BE2C (cell line): ENCODE measurements at regions not wholly inside any gene's neighbourhood (a gene's known extent, or its start where the extent isn't known, plus 50 kb on each side); places are given as distances from the start of the nearest gene placed in this dataset.

Experiments used
- DNase-seq: peaks from one replicate; pipeline ENCODE4 v3.0.0-alpha.2; 2020
- H3K27me3 ChIP-seq: fragments of 250-450 bp; sonication (Bioruptor Pico); 2 replicates; pipeline ENCODE4 v1.5.1; 2020; ENCODE audit warnings: mild to moderate bottlenecking
- H3K36me3 ChIP-seq: fragments of 250-450 bp; sonication (Bioruptor Pico); 2 replicates; pipeline ENCODE4 v1.5.1; 2020; ENCODE audit warnings: mild to moderate bottlenecking
- H3K4me1 ChIP-seq: fragments of 250-450 bp; sonication (Bioruptor Pico); 2 replicates; pipeline ENCODE4 v1.5.1; 2020
- H3K4me3 ChIP-seq: 2 replicates; pipeline ENCODE4 v1.5.1; 2011; ENCODE audit warnings: low read depth, low read length
- H3K9me3 ChIP-seq: fragments of 250-450 bp; sonication (Bioruptor Pico); 2 replicates; pipeline ENCODE4 v1.5.1; 2020
- TF ChIP-seq, protein P1 (sequence below): IDR thresholded peaks from 2 replicates; pipeline ENCODE4 v1.5.1; 2012; ENCODE audit warnings: mild to moderate bottlenecking, low read depth, low read length

DNA sequence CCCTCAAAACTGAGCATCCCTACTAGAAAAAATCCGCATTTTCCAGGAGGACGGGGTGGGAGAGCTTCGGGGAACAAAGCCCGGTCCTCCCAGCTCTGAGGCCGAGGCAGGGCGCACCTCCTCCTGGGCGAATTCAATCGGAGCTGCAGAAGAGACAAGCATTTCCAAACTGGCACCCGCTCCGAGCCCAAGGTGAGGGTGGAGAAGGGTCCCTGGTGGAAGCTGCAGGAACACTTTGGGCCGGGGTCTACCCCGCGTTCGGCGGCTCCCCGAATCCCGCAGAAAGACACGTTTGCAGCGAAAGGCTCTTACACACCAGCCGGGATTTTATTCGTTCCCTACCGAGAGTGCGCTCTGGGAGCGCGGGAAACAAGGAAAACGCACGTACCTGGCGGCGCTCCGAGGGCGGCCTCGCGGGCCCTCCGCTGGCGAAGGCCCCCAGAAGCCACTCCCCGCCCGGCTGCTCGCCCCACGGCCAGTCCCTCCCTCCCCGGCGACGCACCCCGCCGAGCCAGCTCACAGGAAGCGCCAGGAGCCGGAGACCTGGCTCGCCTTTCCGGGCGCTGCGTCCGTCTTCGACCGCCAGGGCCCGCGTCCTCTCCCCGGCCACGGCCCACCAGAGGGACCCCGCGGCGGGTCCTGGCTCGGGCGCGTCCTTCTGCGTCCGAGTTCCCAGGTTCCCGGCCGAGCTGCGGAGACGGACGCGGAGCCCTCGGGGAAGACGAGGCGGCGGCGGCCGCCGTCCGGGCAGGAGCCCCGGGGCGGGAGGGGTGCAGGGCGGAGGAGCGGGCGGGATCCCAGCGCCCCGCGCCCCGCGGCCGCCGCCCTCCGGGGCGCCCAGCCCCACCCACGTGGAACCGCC lies 49.8 kb upstream of the BAHCC1 start:
- TF ChIP-seq, protein P1, sequence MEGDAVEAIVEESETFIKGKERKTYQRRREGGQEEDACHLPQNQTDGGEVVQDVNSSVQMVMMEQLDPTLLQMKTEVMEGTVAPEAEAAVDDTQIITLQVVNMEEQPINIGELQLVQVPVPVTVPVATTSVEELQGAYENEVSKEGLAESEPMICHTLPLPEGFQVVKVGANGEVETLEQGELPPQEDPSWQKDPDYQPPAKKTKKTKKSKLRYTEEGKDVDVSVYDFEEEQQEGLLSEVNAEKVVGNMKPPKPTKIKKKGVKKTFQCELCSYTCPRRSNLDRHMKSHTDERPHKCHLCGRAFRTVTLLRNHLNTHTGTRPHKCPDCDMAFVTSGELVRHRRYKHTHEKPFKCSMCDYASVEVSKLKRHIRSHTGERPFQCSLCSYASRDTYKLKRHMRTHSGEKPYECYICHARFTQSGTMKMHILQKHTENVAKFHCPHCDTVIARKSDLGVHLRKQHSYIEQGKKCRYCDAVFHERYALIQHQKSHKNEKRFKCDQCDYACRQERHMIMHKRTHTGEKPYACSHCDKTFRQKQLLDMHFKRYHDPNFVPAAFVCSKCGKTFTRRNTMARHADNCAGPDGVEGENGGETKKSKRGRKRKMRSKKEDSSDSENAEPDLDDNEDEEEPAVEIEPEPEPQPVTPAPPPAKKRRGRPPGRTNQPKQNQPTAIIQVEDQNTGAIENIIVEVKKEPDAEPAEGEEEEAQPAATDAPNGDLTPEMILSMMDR = no peak; the same call in 1 of the 2 replicates
- peaks cover 24% of the 10 kb centered on the region for H3K4me1 ChIP-seq

More for the DNA sequence above, 49.8 kb upstream of the BAHCC1 start:
- DNase-seq = peak; percentile 88
- peak overlapping the region; percentile 99 for H3K4me3 ChIP-seq
- H3K27me3 ChIP-seq = peaks cover 28% of the 10 kb centered on the region
- no peaks in the 10 kb centered on the region for H3K9me3 ChIP-seq
- H3K36me3 ChIP-seq = peaks cover 12% of the 10 kb centered on the region
